IMR-90 (cell line): ENCODE measurements at regions not wholly inside any gene's neighbourhood (a gene's known extent, or its start where the extent isn't known, plus 50 kb on each side); places are given as distances from the start of the nearest gene placed in this dataset.

Source experiments
- ATAC-seq: fragments of 200-7000 bp; cut with Tn5 transposase; 2 replicates; pipeline ENCODE4 v1.9.1; 2020; ENCODE audit warnings: low read depth, mild to moderate bottlenecking, moderate library complexity
- BruUV-seq: library from RNA; stranded (reverse); fragments of 400-500 nt; replicated peaks from 2 replicates; lab custom pipeline; 2021; lab: Mats Ljungman, UMichigan
- CTCF ChIA-PET: fragments of 300-600 bp; formaldehyde crosslinking; extraction: SDS; loops from one replicate; lab custom pipeline; 2021; ENCODE audit warnings: antibody characterized with exemption; lab: Yijun Ruan, JAX
- POLR2A ChIA-PET: fragments of 300-600 bp; sonication (Branson Sonifier 250); formaldehyde crosslinking; loops from one replicate; lab custom pipeline; 2022; ENCODE audit warnings: antibody characterized with exemption; ENCODE audit not compliant: unreplicated experiment; lab: Charles Lee
- DNase-seq: peaks from one replicate; pipeline ENCODE4 v3.0.0; 2013
- H2AFZ ChIP-seq: replicated peaks from 2 replicates; pipeline ENCODE3; 2013; ENCODE audit warnings: low read length, mild to moderate bottlenecking; ENCODE audit not compliant: poor library complexity
- H2AK5ac ChIP-seq: 2 replicates; pipeline ENCODE4 v1.6.1; 2013; ENCODE audit warnings: low read depth, low read length, inconsistent platforms
- H2AK9ac ChIP-seq: replicated peaks from 2 replicates; pipeline ENCODE3; 2013; ENCODE audit warnings: mild to moderate bottlenecking, low read depth, low read length, moderate library complexity; ENCODE audit not compliant: poor library complexity
- H2BK120ac ChIP-seq: 2 replicates; pipeline ENCODE4 v1.6.1; 2013; ENCODE audit warnings: low read depth, low read length, inconsistent platforms
- H2BK15ac ChIP-seq: 3 replicates; pipeline ENCODE4 v1.6.1; 2013; ENCODE audit warnings: low read depth, low read length, inconsistent platforms
- H2BK20ac ChIP-seq: 2 replicates; pipeline ENCODE4 v1.6.1; 2013; ENCODE audit warnings: low read depth, mild to moderate bottlenecking, inconsistent platforms, low read length, moderate library complexity
- H2BK5ac ChIP-seq: 2 replicates; pipeline ENCODE4 v1.6.1; 2013; ENCODE audit warnings: mild to moderate bottlenecking, low read depth, low read length, inconsistent platforms; ENCODE audit not compliant: poor library complexity, severe bottlenecking
- H3K14ac ChIP-seq: replicated peaks from 2 replicates; pipeline ENCODE4 v1.6.1; 2013; ENCODE audit warnings: low read depth, low read length, inconsistent platforms
- H3K18ac ChIP-seq: 2 replicates; pipeline ENCODE4 v1.6.1; 2013; ENCODE audit warnings: low read depth, low read length, control low read depth
- H3K23ac ChIP-seq: 2 replicates; pipeline ENCODE4 v1.6.1; 2013; ENCODE audit warnings: low read depth, low read length, inconsistent platforms
- H3K27ac ChIP-seq: 2 replicates; pipeline ENCODE4 v1.5.1; 2013; ENCODE audit warnings: mild to moderate bottlenecking, control low read depth, low read length; ENCODE audit not compliant: insufficient read depth
- H3K27me3 ChIP-seq: 2 replicates; pipeline ENCODE4 v1.6.1; 2013; ENCODE audit warnings: low read length; ENCODE audit not compliant: control insufficient read depth, insufficient read depth
- H3K36me3 ChIP-seq: 2 replicates; pipeline ENCODE4 v1.6.1; 2013; ENCODE audit warnings: low read length, mixed read lengths; ENCODE audit not compliant: control insufficient read depth, insufficient read depth
- H3K4ac ChIP-seq: 2 replicates; pipeline ENCODE4 v1.6.1; 2013; ENCODE audit warnings: low read depth, low read length, inconsistent platforms
- H3K4me1 ChIP-seq: 2 replicates; pipeline ENCODE4 v1.6.1; 2013; ENCODE audit warnings: low read length, mixed read lengths; ENCODE audit not compliant: control insufficient read depth, insufficient read depth
- H3K4me2 ChIP-seq: 2 replicates; pipeline ENCODE4 v1.6.1; 2013; ENCODE audit warnings: low read depth, mild to moderate bottlenecking, control low read depth, low read length, moderate library complexity
- H3K4me3 ChIP-seq: 2 replicates; pipeline ENCODE4 v1.5.1; 2013; ENCODE audit warnings: low read depth, mild to moderate bottlenecking, control low read depth, low read length, moderate library complexity; ENCODE audit not compliant: insufficient read depth
- H3K56ac ChIP-seq: 2 replicates; pipeline ENCODE4 v1.6.1; 2013; ENCODE audit warnings: low read length, inconsistent platforms; ENCODE audit not compliant: insufficient read depth; ENCODE audit errors: extremely low read depth
- H3K79me1 ChIP-seq, 2 experiments: 2 replicates each; pipeline ENCODE4 v1.6.1; 2013; ENCODE audit warnings: low read length in 2 of 2, inconsistent platforms in 1 of 2, low read depth in 1 of 2
- H3K9ac ChIP-seq: 2 replicates; pipeline ENCODE4 v1.6.1; 2013; ENCODE audit warnings: low read depth, low read length, control low read depth
- H3K9me1 ChIP-seq: 2 replicates; pipeline ENCODE4 v1.6.1; 2013; ENCODE audit warnings: low read length, inconsistent platforms; ENCODE audit not compliant: insufficient read depth
- H3K9me3 ChIP-seq: 2 replicates; pipeline ENCODE4 v1.6.1; 2013; ENCODE audit warnings: low read length; ENCODE audit not compliant: control insufficient read depth, insufficient read depth
- H4K20me1 ChIP-seq: 2 replicates; pipeline ENCODE4 v1.6.1; 2013; ENCODE audit warnings: low read length, inconsistent platforms; ENCODE audit not compliant: insufficient read depth
- H4K5ac ChIP-seq: 2 replicates; pipeline ENCODE4 v1.6.1; 2013; ENCODE audit warnings: mild to moderate bottlenecking, low read depth, low read length, control low read depth
- H4K8ac ChIP-seq, 2 experiments: 2 replicates each; pipeline ENCODE4 v1.6.1; 2013; ENCODE audit warnings: low read depth in 2 of 2, low read length in 2 of 2, control low read depth in 1 of 2, inconsistent platforms in 1 of 2
- H4K91ac ChIP-seq: 2 replicates; pipeline ENCODE4 v1.6.1; 2013; ENCODE audit warnings: low read depth, low read length, inconsistent platforms; ENCODE audit not compliant: insufficient read depth
- BHLHE40 ChIP-seq: fragments of 150-350 bp; IDR thresholded peaks from 2 replicates; pipeline ENCODE4 v1.6.1; 2016; ENCODE audit warnings: mild to moderate bottlenecking, low read depth, low read length
- CHD1 ChIP-seq: IDR thresholded peaks from 2 replicates; pipeline ENCODE4 v1.6.1; 2012; ENCODE audit warnings: low read depth, low read length, improper control_type of control experiment
- CTCF ChIP-seq: conservative IDR thresholded peaks from 2 replicates; pipeline ENCODE4 v1.5.1; 2012; ENCODE audit warnings: mild to moderate bottlenecking, low read depth, low read length, improper control_type of control experiment
- ELK1 ChIP-seq: fragments of 150-350 bp; IDR thresholded peaks from 2 replicates; pipeline ENCODE4 v1.6.1; 2016; ENCODE audit warnings: low read depth, mild to moderate bottlenecking, low read length, moderate library complexity, borderline replicate concordance
- FOS ChIP-seq: fragments of 150-350 bp; IDR thresholded peaks from 2 replicates; pipeline ENCODE4 v1.6.1; 2016; ENCODE audit warnings: low read depth, low read length
- MAZ ChIP-seq: IDR thresholded peaks from 2 replicates; pipeline ENCODE4 v1.6.1; 2012; ENCODE audit warnings: low read depth, mild to moderate bottlenecking, low read length, improper control_type of control experiment, moderate library complexity, borderline replicate concordance
- MXI1 ChIP-seq: IDR thresholded peaks from 2 replicates; pipeline ENCODE4 v1.6.1; 2012; ENCODE audit warnings: low read depth, mild to moderate bottlenecking, low read length, moderate library complexity, borderline replicate concordance
- NFE2L2 ChIP-seq: fragments of 150-350 bp; IDR thresholded peaks from 2 replicates; pipeline ENCODE4 v1.6.1; 2016; ENCODE audit warnings: low read depth, mild to moderate bottlenecking, low read length
- POLR2A ChIP-seq: IDR thresholded peaks from 2 replicates; pipeline ENCODE4 v1.6.1; 2012; ENCODE audit warnings: mild to moderate bottlenecking, low read depth, low read length
- RAD21 ChIP-seq: IDR thresholded peaks from 2 replicates; pipeline ENCODE4 v1.6.1; 2012; ENCODE audit warnings: low read length, improper control_type of control experiment
- WGBS, 2 experiments: methylation state at CpG; one replicate each; pipeline versions ENCODE4 v1.1.5 to v1.1.7; 2013; ENCODE audit warnings: missing lambda C conversion rate in 2 of 2; ENCODE audit not compliant: insufficient read length in 1 of 2; ENCODE audit errors: extremely low coverage in 2 of 2; 5-methylcytosine and 5-hydroxymethylcytosine counted together
- dilution Hi-C: fragments of 300-500 bp; cut with HindIII; formaldehyde crosslinking; loops from one replicate; pipeline ENCODE4 v1.14.3; 2018; ENCODE audit warnings: low sequenced_read_pairs; ENCODE audit not compliant: unreplicated experiment
- in situ Hi-C: fragments of 300-500 bp; cut with MboI; formaldehyde crosslinking; loops from 3 replicates; pipeline ENCODE4 v1.14.3; 2019; ENCODE audit warnings: low sequenced_read_pairs, inconsistent platforms, mixed read lengths
- intact Hi-C: fragments of 100-400 bp; cut with micrococcal nuclease; formaldehyde crosslinking; loops from 2 replicates; pipeline ENCODE4 v1.10.0; 2022

GRCh38 chr18:73693091-73693490 lies 454.5 kb downstream of the FBXO15 start:
- TF ChIP-seq FOS (no peak), RAD21 (no peak), MXI1 (no peak), ELK1 (no peak), CHD1 (no peak), POLR2A (no peak), MAZ (no peak), NFE2L2 (no peak), BHLHE40 (no peak), CTCF (no peak)
- H3K14ac ChIP-seq: peak overlapping the region; percentile 65; the same call in 1 of the 2 replicates
- H4K20me1 ChIP-seq: no peaks in the 10 kb centered on the region
- peak overlapping the region; percentile 56; the same call in 1 of the 2 replicates for H3K4ac ChIP-seq
- peak overlapping the region; percentile 62 for H4K91ac ChIP-seq
- in situ Hi-C loops (no loop called here), dilution Hi-C loops (no loop called here), intact Hi-C loops (loop anchor here (5.0 kb wide), 1 partner anchor 424 kb away; no protein-coding TSS in a partner anchor)
- no peaks in the 10 kb centered on the region for H3K27me3 ChIP-seq
- peak overlapping the region; percentile 24; the same call in 1 of the 2 replicates for H3K27ac ChIP-seq
- CTCF ChIA-PET: interaction anchor here (0.8 kb wide), 1 partner anchor 150 kb away, joined by 3 read pairs; no protein-coding TSS in a partner anchor
- H3K4me2 ChIP-seq: no peak overlapping the region
- 0 out of 3 replicates have a peak overlapping the region, but pooled peaks have one; percentile 27 for H2BK15ac ChIP-seq
- peak overlapping the region; percentile 25; the same call in 1 of the 2 replicates for H3K23ac ChIP-seq
- H2BK20ac ChIP-seq: peak overlapping the region; percentile 71; the same call in 1 of the 2 replicates
- no peak overlapping the region for H2AK9ac ChIP-seq
- peaks cover 12% of the 10 kb centered on the region for H3K9me1 ChIP-seq
- peak overlapping the region; percentile 18 to 70; a peak in 3 of 4 replicates for H4K8ac ChIP-seq
- H3K18ac ChIP-seq: peak overlapping the region; percentile 97
- POLR2A ChIA-PET: no interaction called here
- H3K9ac ChIP-seq: no peak overlapping the region
- H2BK120ac ChIP-seq: peak overlapping the region; percentile 87
- no TSS peak for BruUV-seq
- no peak overlapping the region for H3K4me3 ChIP-seq
- ATAC-seq: no peak
- peaks cover 30% of the 10 kb centered on the region for H3K4me1 ChIP-seq
- no CpG with 5 or more reads among the region's 1 CpG for WGBS, 2 experiments
- no peak for DNase-seq
- H2AFZ ChIP-seq: no peak overlapping the region
- peaks cover 16 to 29% of the 10 kb centered on the region in 2 experiments; a peak in 3 of 4 replicates for H3K79me1 ChIP-seq
- H2BK5ac ChIP-seq: peak overlapping the region; percentile 99
- H3K9me3 ChIP-seq: peaks cover 5% of the 10 kb centered on the region
- H4K5ac ChIP-seq: peak overlapping the region; percentile 71; the same call in 1 of the 2 replicates
- peak overlapping the region; percentile 30; the same call in 1 of the 2 replicates for H2AK5ac ChIP-seq
- H3K36me3 ChIP-seq: no peaks in the 10 kb centered on the region
- H3K56ac ChIP-seq: no peak overlapping the region
